Neural crest cell (in vitro differentiated cells): ENCODE measurements at regions not wholly inside any gene's neighbourhood (a gene's known extent, or its start where the extent isn't known, plus 50 kb on each side); places are given as distances from the start of the nearest gene placed in this dataset.

Source experiments
- DNase-seq: peaks from one replicate; pipeline ENCODE4 v3.0.0; 2021; ENCODE audit warnings: low read depth, mixed read lengths, low spot score
- H3K27ac Mint-ChIP-seq: one replicate; pipeline ENCODE4 v1.8.0; 2021; ENCODE audit warnings: mild to moderate bottlenecking, mixed read lengths; ENCODE audit not compliant: unreplicated experiment
- H3K27me3 Mint-ChIP-seq: 2 replicates; pipeline ENCODE4 v1.8.0; 2021; ENCODE audit warnings: low read depth, mild to moderate bottlenecking, mixed read lengths
- H3K36me3 Mint-ChIP-seq: 2 replicates; pipeline ENCODE4 v1.8.0; 2021; ENCODE audit warnings: low read depth, mild to moderate bottlenecking, mixed read lengths
- H3K4me1 Mint-ChIP-seq: 2 replicates; pipeline ENCODE4 v1.8.0; 2021; ENCODE audit warnings: mixed read lengths
- H3K4me3 Mint-ChIP-seq: one replicate; pipeline ENCODE4 v1.8.0; 2021; ENCODE audit warnings: mild to moderate bottlenecking, mixed read lengths
- H3K9me3 Mint-ChIP-seq: 2 replicates; pipeline ENCODE4 v1.8.0; 2021; ENCODE audit warnings: mixed read lengths
- CTCF ChIP-seq: fragments of 200-600 bp; sonication (generic); conservative IDR thresholded peaks from 2 replicates; pipeline ENCODE4 v1.5.0; 2021; ENCODE audit warnings: antibody characterized with exemption, mild to moderate bottlenecking

- Mint-ChIP-seq H3K36me3 (no peaks in the 10 kb centered on the region), H3K4me3 (no peak overlapping the region), H3K9me3 (no peaks in the 10 kb centered on the region), H3K27ac (no peak overlapping the region), H3K4me1 (no peaks in the 10 kb centered on the region), H3K27me3 (no peaks in the 10 kb centered on the region)
- TF ChIP-seq CTCF = no peak
- no peak for DNase-seq
Observed at GRCh38 chr2:14336759-14337382, 295.6 kb upstream of the LRATD1 start.

GRCh38 chr2:14340703-14341102 lies 291.8 kb upstream of the LRATD1 start:
- H3K4me1 Mint-ChIP-seq = no peaks in the 10 kb centered on the region
- H3K4me3 Mint-ChIP-seq = no peak overlapping the region
- no peak overlapping the region for H3K27ac Mint-ChIP-seq
- H3K27me3 Mint-ChIP-seq = no peaks in the 10 kb centered on the region
- TF ChIP-seq CTCF = no peak
- no peaks in the 10 kb centered on the region for H3K9me3 Mint-ChIP-seq
- no peaks in the 10 kb centered on the region for H3K36me3 Mint-ChIP-seq
- no peak for DNase-seq

GRCh38 chr2:14342313-14342712 lies 290.2 kb upstream of the LRATD1 start:
- Mint-ChIP-seq H3K9me3 (no peaks in the 10 kb centered on the region), H3K36me3 (no peaks in the 10 kb centered on the region), H3K27me3 (no peaks in the 10 kb centered on the region), H3K4me1 (no peaks in the 10 kb centered on the region), H3K27ac (no peak overlapping the region), H3K4me3 (no peak overlapping the region)
- no peak for TF ChIP-seq CTCF
- DNase-seq = no peak

- no peaks in the 10 kb centered on the region for H3K9me3 Mint-ChIP-seq
- H3K27ac Mint-ChIP-seq = no peak overlapping the region
- no peaks in the 10 kb centered on the region for H3K36me3 Mint-ChIP-seq
- no peaks in the 10 kb centered on the region for H3K4me1 Mint-ChIP-seq
- H3K27me3 Mint-ChIP-seq = no peaks in the 10 kb centered on the region
- H3K4me3 Mint-ChIP-seq = no peak overlapping the region
- TF ChIP-seq CTCF = no peak
- no peak for DNase-seq
Observed at GRCh38 chr2:14344355-14344754, 288.2 kb upstream of the LRATD1 start.

- Mint-ChIP-seq H3K4me1 (no peaks in the 10 kb centered on the region), H3K27ac (no peak overlapping the region), H3K27me3 (no peaks in the 10 kb centered on the region), H3K4me3 (no peak overlapping the region), H3K36me3 (no peaks in the 10 kb centered on the region), H3K9me3 (no peaks in the 10 kb centered on the region)
- TF ChIP-seq CTCF = no peak
- DNase-seq = no peak
Observed at GRCh38 chr2:14348247-14348646, 284.3 kb upstream of the LRATD1 start.

GRCh38 chr2:14350856-14351255 lies 281.7 kb upstream of the LRATD1 start:
- TF ChIP-seq CTCF = no peak
- no peak overlapping the region for H3K4me3 Mint-ChIP-seq
- H3K36me3 Mint-ChIP-seq = no peaks in the 10 kb centered on the region

More at GRCh38 chr2:14350856-14351255, 281.7 kb upstream of the LRATD1 start:
- Mint-ChIP-seq H3K9me3 (no peaks in the 10 kb centered on the region), H3K4me1 (no peaks in the 10 kb centered on the region), H3K27me3 (no peaks in the 10 kb centered on the region), H3K27ac (no peak overlapping the region)
- DNase-seq = no peak
